ENCODE measurements at regions not wholly inside any gene's neighbourhood (a gene's known extent, or its start where the extent isn't known, plus 50 kb on each side); places are given as distances from the start of the nearest gene placed in this dataset.
A peak's percentile ranks its signal among the peaks of the same experiment; 100 is the strongest.

GRCh38 chr21:38744861-38745260 lies 60.9 kb upstream of the ETS2 start:
- no peak for DNase-seq
- Histone ChIP-seq H3K27me3 (peaks cover 0 to 3% (median 0%) of the 10 kb centered on the region in 3 donors), H3K4me3 (no peak overlapping the region), H3K9me3 (no peaks in the 10 kb centered on the region), H3K27ac (no peak overlapping the region), H3K36me3 (no peaks in the 10 kb centered on the region), H3K4me1 (no peaks in the 10 kb centered on the region)
- TF ChIP-seq POLR2A (IDR thresholded peaks at IDR 0.05) (no peak), CTCF (IDR thresholded peaks at IDR 0.05 in 4 of 5, conservative IDR thresholded peaks at IDR 0.05 in 1 of 5) (no peak)
- ATAC-seq, result no peak
- in situ Hi-C loops (cut with MboI; ENCODE audit: low sequenced_read_pairs in 4 of 4), result no loop called here
- intact Hi-C loops (cut with DNase I; ENCODE audit: low total_unique reads), result no loop called here

GRCh38 chr21:38747810-38748209 lies 57.9 kb upstream of the ETS2 start:
- in situ Hi-C loops (cut with MboI; ENCODE audit: low sequenced_read_pairs in 4 of 4), result no loop called here
- TF ChIP-seq CTCF (IDR thresholded peaks at IDR 0.05 in 4 of 5, conservative IDR thresholded peaks at IDR 0.05 in 1 of 5) (no peak), POLR2A (IDR thresholded peaks at IDR 0.05) (no peak)
- no peak overlapping the region for H3K4me3 ChIP-seq

GRCh38 chr21:38751379-38752050 lies 54.2 kb upstream of the ETS2 start:
- no peaks in the 10 kb centered on the region for H3K36me3 ChIP-seq
- intact Hi-C loops (cut with DNase I; ENCODE audit: low total_unique reads) (no loop called here), in situ Hi-C loops (cut with MboI; ENCODE audit: low sequenced_read_pairs in 4 of 4) (no loop called here)
- TF ChIP-seq CTCF (IDR thresholded peaks at IDR 0.05 in 4 of 5, conservative IDR thresholded peaks at IDR 0.05 in 1 of 5) (no peak), POLR2A (IDR thresholded peaks at IDR 0.05) (no peak)
- ATAC-seq (no peak), DNase-seq (peak in 1 of 2 donors; percentile 38)
- no peaks in the 10 kb centered on the region for H3K9me3 ChIP-seq
- H3K27me3 ChIP-seq, result no peaks in the 10 kb centered on the region
- H3K4me3 ChIP-seq, result no peak overlapping the region
- peaks cover 5 to 17% of the 10 kb centered on the region in 2 donors for H3K4me1 ChIP-seq
- H3K27ac ChIP-seq, result no peak overlapping the region

More at GRCh38 chr21:38747810-38748209, 57.9 kb upstream of the ETS2 start:
- intact Hi-C loops (cut with DNase I; ENCODE audit: low total_unique reads), result no loop called here
- Histone ChIP-seq H3K27me3 (peaks cover 0 to 3% (median 0%) of the 10 kb centered on the region in 3 donors), H3K36me3 (no peaks in the 10 kb centered on the region), H3K4me1 (peaks cover 0 to 1% of the 10 kb centered on the region in 2 donors), H3K9me3 (no peaks in the 10 kb centered on the region), H3K27ac (no peak overlapping the region)
- DNase-seq (no peak), ATAC-seq (no peak)

- no peaks in the 10 kb centered on the region for H3K27me3 ChIP-seq
- no peak overlapping the region for H3K4me3 ChIP-seq
- in situ Hi-C loops (cut with MboI; ENCODE audit: low sequenced_read_pairs in 4 of 4), result no loop called here
- no peak for DNase-seq
- no peaks in the 10 kb centered on the region for H3K9me3 ChIP-seq
- ATAC-seq, result no peak
- H3K36me3 ChIP-seq, result no peaks in the 10 kb centered on the region
- intact Hi-C loops (cut with DNase I; ENCODE audit: low total_unique reads), result no loop called here
- H3K4me1 ChIP-seq, result peaks cover 7 to 22% of the 10 kb centered on the region in 2 donors
- H3K27ac ChIP-seq, result no peak overlapping the region
- TF ChIP-seq POLR2A (IDR thresholded peaks at IDR 0.05), result no peak
- TF ChIP-seq CTCF (IDR thresholded peaks at IDR 0.05 in 4 of 5, conservative IDR thresholded peaks at IDR 0.05 in 1 of 5), result no peak
Observed at GRCh38 chr21:38752051-38752505, 53.7 kb upstream of the ETS2 start.
